Heart right ventricle (tissue), 16 donors: ENCODE measurements at regions not wholly inside any gene's neighbourhood (a gene's known extent, or its start where the extent isn't known, plus 50 kb on each side); places are given as distances from the start of the nearest gene placed in this dataset.
"Not testable (repeated sequence)": the region's sequence is repeated elsewhere in the genome, so short reads cannot be mapped to it uniquely, and the experiment has no call there.

Experiments used
- ATAC-seq, 8 donors: fragments of 200-7000 bp; cut with Tn5 transposase; one replicate each; pipeline ENCODE4 v1.9.1; 2020; ENCODE audit warnings: mild to moderate bottlenecking in 8 of 8, moderate library complexity in 8 of 8, moderate number of reproducible peaks in 1 of 8
- DNase-seq, 2 donors: peaks; one replicate each; pipeline ENCODE4 v3.0.0-alpha.2; 2020
- H3K27ac ChIP-seq, 10 donors: fragments of 200-600 bp; sonication (generic) in 2 of 10; one replicate each; pipeline versions ENCODE4 v1.5.0 to v1.8.0; 2020 to 2022; ENCODE audit warnings: mild to moderate bottlenecking in 3 of 10
- H3K27me3 ChIP-seq, 7 donors: fragments of 200-600 bp; one replicate each; pipeline ENCODE4 v1.8.0; 2021 to 2022; ENCODE audit warnings: mild to moderate bottlenecking in 2 of 7
- H3K36me3 ChIP-seq, 9 donors: fragments of 200-600 bp; sonication (generic) in 1 of 9; one replicate each; pipeline versions ENCODE4 v1.5.0 to v1.8.0; 2020 to 2022; ENCODE audit warnings: mild to moderate bottlenecking in 2 of 9
- H3K4me1 ChIP-seq, 9 donors: fragments of 200-600 bp; sonication (generic) in 1 of 9; one replicate each; pipeline versions ENCODE4 v1.5.0 to v1.8.0; 2020 to 2022; ENCODE audit warnings: mild to moderate bottlenecking in 4 of 9
- H3K4me3 ChIP-seq, 10 donors: fragments of 200-600 bp; sonication (generic) in 2 of 10; one replicate each; pipeline versions ENCODE4 v1.5.0 to v1.8.0; 2020 to 2022; ENCODE audit warnings: mild to moderate bottlenecking in 7 of 10, moderate library complexity in 2 of 10
- H3K9me3 ChIP-seq, 11 donors: fragments of 200-600 bp in 10 of 11; sonication (generic) in 2 of 11; one replicate each; pipeline versions ENCODE4 v1.5.0 to v1.8.0; 2013 to 2022; ENCODE audit warnings: mild to moderate bottlenecking in 2 of 11, control low read depth in 1 of 11, moderate library complexity in 1 of 11
- CTCF ChIP-seq, 9 donors: fragments of 200-600 bp; sonication (generic) in 2 of 9; IDR thresholded peaks; one replicate each; pipeline versions ENCODE4 v1.5.0 to v1.8.0; 2021 to 2022; ENCODE audit warnings: antibody characterized with exemption in 9 of 9, mild to moderate bottlenecking in 5 of 9, moderate library complexity in 1 of 9
- WGBS, 2 donors: extraction: QIAGEN DNeasy Blood & Tissue Kit; methylation state at CpG; one replicate each; pipeline ENCODE4 v1.1.7; 2013; ENCODE audit warnings: inconsistent platforms in 1 of 2; 5-methylcytosine and 5-hydroxymethylcytosine counted together
- intact Hi-C, 10 donors: fragments of 100-400 bp; cut with DNase I; formaldehyde crosslinking; loops; one replicate each; pipeline versions ENCODE4 v1.11.1 to v1.14.2; 2022
- donor health status: Arrhythmogenic right ventricular cardiomyopathy.
- donor health status: ischemic (EF 13 %, LVEDD 7.1; RV severe dilation, severe dysfunction).
- donor health status: healthy with polysubstance abuse.
- donor health status: DM: no; HTN: yes; CAD: no.
- donor health status: DM: no; HTN: no; CAD: no.
- donor health status: ischemic (EF 25% LVEDD 6.9; RV normal size, moderate dysfunction).
- donor health status: ischemic (EF 25% LVEDD 5.7; RV mildly dilated, moderate dysfunction).
- donor health status: healthy.
- donor health status: DM: yes; HTN: yes; CAD: no.
- donor health status: Ischemic cardiomyopathy.
- donor health status: ischemic (EF 35%, LVEDD 5.7; RV mildly dilated, moderate dysfunction).
- donor health status: nonischemic (EF 11% LVEDD 7.7; RV severe dilation, severe dysfunction).
- donor health status: DM: yes; HTN: yes; CAD: no.
- donor health status: PGD.
- donor health status: ischemic (EF 29% LVEDD 5.4; RV normal size, mild dysfunction).
- donor health status: nonischemic (EF 23%, LVEDD 6.1; RV moderate dilation, normal function).

DNA sequence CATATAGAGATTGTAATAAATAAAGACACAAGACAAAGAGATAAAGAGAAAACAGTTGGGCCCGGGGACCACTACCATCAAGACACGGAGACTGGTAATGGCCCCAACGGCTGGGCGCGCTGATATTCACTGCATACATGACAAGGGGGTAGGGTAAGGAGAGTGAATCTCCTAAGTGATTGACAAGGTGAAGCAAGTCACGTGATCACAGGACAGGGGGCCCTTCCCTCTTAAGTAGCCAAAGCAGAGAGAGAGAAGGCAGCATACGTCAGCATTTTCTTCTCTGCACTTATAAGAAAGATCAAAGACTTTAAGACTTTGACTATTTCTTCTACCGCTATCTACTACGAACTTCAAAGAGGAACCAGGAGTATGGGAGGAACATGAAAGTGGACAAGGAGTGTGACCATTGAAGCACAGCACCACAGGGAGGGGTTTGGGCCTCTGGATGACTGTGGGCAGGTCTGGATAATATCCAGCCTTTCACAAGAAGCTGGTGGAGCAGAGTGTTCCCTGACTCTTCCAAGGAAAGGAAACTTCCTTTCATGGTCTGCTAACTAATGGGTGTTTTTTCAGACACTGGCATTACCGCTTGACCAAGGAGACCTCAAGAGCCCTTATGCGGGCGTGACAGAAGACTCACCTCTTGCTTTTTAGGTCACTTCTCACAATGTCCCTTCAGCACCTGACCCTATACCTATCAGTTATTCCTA, 75.6 kb downstream of the MRPL39 start:
- not testable (repeated sequence) for ATAC-seq, H3K9me3 ChIP-seq
- WGBS, 2 donors = 87 to 89% methylated on average over 12 of the region's 12 CpGs

DNA sequence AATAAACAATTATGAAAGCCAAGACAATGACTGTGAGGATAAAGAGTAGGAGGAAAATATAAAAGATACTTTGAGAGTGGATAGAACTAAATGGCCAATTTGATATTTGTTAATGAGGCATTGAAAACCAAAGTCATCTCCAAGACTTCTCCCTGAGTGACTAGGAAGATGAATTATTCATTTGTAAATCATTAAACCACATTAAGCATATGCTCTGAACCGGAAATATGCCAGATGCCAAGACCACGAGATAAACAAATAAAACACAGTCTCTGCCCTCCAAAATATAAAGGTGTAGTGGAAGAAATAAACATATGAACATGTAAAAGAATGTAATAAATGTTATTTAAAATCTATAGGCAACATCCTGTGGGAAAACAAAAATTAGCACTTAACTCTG, 78.8 kb downstream of the MRPL39 start:
- Histone ChIP-seq H3K36me3 (no peaks in the 10 kb centered on the region), H3K27me3 (no peaks in the 10 kb centered on the region), H3K4me3 (no peak overlapping the region), H3K9me3 (peaks cover 0 to 13% (median 0%) of the 10 kb centered on the region in 11 donors), H3K4me1 (no peaks in the 10 kb centered on the region), H3K27ac (no peak overlapping the region)
- intact Hi-C loops = no loop called here
- ATAC-seq (no peak), DNase-seq (no peak)
- 79 to 85% methylated on average over 2 of the region's 2 CpGs for WGBS, 2 donors
- no peak for TF ChIP-seq CTCF (IDR thresholded peaks at IDR 0.05)

More for the DNA sequence above, 75.6 kb downstream of the MRPL39 start:
- H3K27me3 ChIP-seq, H3K36me3 ChIP-seq, intact Hi-C loops, H3K4me1 ChIP-seq, H3K27ac ChIP-seq, DNase-seq, H3K4me3 ChIP-seq: not testable (repeated sequence)

DNA sequence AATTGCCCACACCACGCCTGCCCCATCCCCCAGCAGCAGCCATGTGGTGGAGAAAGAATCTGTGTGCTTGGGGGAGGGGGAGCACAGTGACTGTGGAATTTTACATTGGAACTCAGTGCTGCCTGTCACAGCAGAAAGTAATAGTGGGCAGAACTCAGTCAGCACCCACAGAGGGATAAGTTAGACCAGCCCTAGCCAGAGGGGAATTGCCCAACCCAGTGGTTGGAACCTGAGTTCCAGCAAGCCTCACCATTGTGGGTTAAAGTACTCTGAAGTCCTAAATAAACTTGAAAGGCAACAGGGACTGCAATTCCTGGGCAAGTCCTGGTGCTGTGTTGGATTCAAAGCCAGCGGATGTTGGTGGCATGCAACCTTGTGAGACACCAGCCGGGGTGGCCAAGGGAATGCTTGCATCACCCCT, 88.8 kb downstream of the MRPL39 start:
- WGBS, 2 donors = 70 to 74% methylated on average over 3 of the region's 3 CpGs
- no peak for DNase-seq
- no peaks in the 10 kb centered on the region for H3K36me3 ChIP-seq
- no peaks in the 10 kb centered on the region for H3K4me1 ChIP-seq
- no peak for TF ChIP-seq CTCF (IDR thresholded peaks at IDR 0.05)
- no peaks in the 10 kb centered on the region for H3K27me3 ChIP-seq
- ATAC-seq = no peak
- H3K27ac ChIP-seq = no peak overlapping the region
- intact Hi-C loops = no loop called here
- no peak overlapping the region for H3K4me3 ChIP-seq
- peaks cover 0 to 6% (median 0%) of the 10 kb centered on the region in 11 donors for H3K9me3 ChIP-seq

- Histone ChIP-seq H3K27ac (no peak overlapping the region), H3K9me3 (no peaks in the 10 kb centered on the region), H3K4me1 (no peaks in the 10 kb centered on the region), H3K4me3 (no peak overlapping the region), H3K36me3 (no peaks in the 10 kb centered on the region), H3K27me3 (no peaks in the 10 kb centered on the region)
- intact Hi-C loops = no loop called here
- WGBS, 2 donors = 96 to 97% methylated on average over 3 of the region's 3 CpGs
- TF ChIP-seq CTCF (IDR thresholded peaks at IDR 0.05) = no peak
- DNase-seq (no peak), ATAC-seq (no peak)
Observed at GRCh38 chr21:25515484-25516405, 91.5 kb downstream of the MRPL39 start.
